HG03342 (cell line): ENCODE measurements at regions not wholly inside any gene's neighbourhood (a gene's known extent, or its start where the extent isn't known, plus 50 kb on each side); places are given as distances from the start of the nearest gene placed in this dataset.

Experiments
- ATAC-seq: cut with Tn5 transposase; IDR thresholded peaks from one replicate; pipeline ENCODE4 v1.9.1; 2021; ENCODE audit warnings: mild to moderate bottlenecking, moderate library complexity; ENCODE audit not compliant: unreplicated experiment

- no peak for ATAC-seq
Observed at GRCh38 chr9:16193066-16193465, 640.2 kb downstream of the CCDC171 start.

GRCh38 chr9:16196206-16196605 is 643.4 kb downstream of the CCDC171 start:
- no peak for ATAC-seq

- ATAC-seq = no peak
Observed at GRCh38 chr9:16197578-16198370, 644.9 kb downstream of the CCDC171 start.

- no peak for ATAC-seq
Observed at GRCh38 chr9:16198996-16199395, 646.2 kb downstream of the CCDC171 start.

GRCh38 chr9:16202221-16202620 is 649.4 kb downstream of the CCDC171 start:
- ATAC-seq = no peak

GRCh38 chr9:16202914-16203728 is 650.3 kb downstream of the CCDC171 start:
- ATAC-seq = no peak

GRCh38 chr9:16203729-16204573 is 651.1 kb downstream of the CCDC171 start:
- ATAC-seq = no peak

- no peak for ATAC-seq
Observed at GRCh38 chr9:16205455-16205854, 652.6 kb downstream of the CCDC171 start.

GRCh38 chr9:16206518-16206917 is 653.7 kb downstream of the CCDC171 start:
- ATAC-seq = no peak

- ATAC-seq = no peak
Observed at GRCh38 chr9:16207161-16207560, 654.3 kb downstream of the CCDC171 start.

- ATAC-seq = no peak
Observed at GRCh38 chr9:16210440-16210839, 657.6 kb downstream of the CCDC171 start.

GRCh38 chr9:16211946-16212345 is 658.5 kb downstream of the BNC2 start:
- ATAC-seq = no peak

- ATAC-seq = no peak
Observed at GRCh38 chr9:16213781-16214515, 656.5 kb downstream of the BNC2 start.

- ATAC-seq = no peak
Observed at GRCh38 chr9:16214677-16215352, 655.7 kb downstream of the BNC2 start.

- no peak for ATAC-seq
Observed at GRCh38 chr9:16215353-16215680, 655.2 kb downstream of the BNC2 start.

GRCh38 chr9:16217943-16218701 is 652.3 kb downstream of the BNC2 start:
- no peak for ATAC-seq

GRCh38 chr9:16221366-16221765 is 649.1 kb downstream of the BNC2 start:
- ATAC-seq = no peak

GRCh38 chr9:16221822-16222547 is 648.5 kb downstream of the BNC2 start:
- ATAC-seq = no peak
